ENCODE measurements at regions not wholly inside any gene's neighbourhood (a gene's known extent, or its start where the extent isn't known, plus 50 kb on each side); places are given as distances from the start of the nearest gene placed in this dataset.

DNA sequence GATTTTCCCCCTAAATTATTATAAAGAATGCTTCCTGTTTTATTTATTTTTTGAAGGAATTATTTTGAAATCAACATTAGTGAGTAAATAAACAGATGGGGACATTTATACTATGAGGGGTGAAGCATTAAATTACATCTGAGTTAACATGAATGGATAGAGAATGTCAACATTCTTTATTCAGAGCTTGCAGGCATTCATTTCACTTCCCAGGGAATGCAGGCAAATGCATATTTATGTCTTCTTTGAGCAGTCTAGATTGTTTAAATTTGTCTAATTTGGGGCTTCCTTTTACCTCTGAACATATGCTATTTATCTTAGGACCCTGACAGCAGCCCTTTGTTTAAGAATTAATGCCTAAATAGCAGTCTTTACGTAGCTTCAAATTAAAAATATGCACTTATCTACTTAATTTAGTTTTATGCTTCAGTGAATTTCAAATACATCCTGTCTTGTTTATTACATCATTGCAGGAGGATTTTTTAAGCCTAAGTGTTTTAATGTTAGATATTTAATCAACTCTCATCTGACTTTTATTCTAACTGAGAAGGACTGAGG lies 630.5 kb upstream of the LMCD1 start:
- no peak for TF ChIP-seq EZH2phosphoT487 (IDR thresholded peaks at IDR 0.05; ENCODE audit: insufficient read depth, low read depth)
- TF ChIP-seq EZH2 (IDR thresholded peaks at IDR 0.05; ENCODE audit: insufficient read depth, poor library complexity, severe bottlenecking), result no peak

All from GM23248 (cell line).